GM12865 (cell line): ENCODE measurements at regions not wholly inside any gene's neighbourhood (a gene's known extent, or its start where the extent isn't known, plus 50 kb on each side); places are given as distances from the start of the nearest gene placed in this dataset.

Experiments used
- DNase-seq: peaks from one replicate; pipeline ENCODE4 v3.0.0; 2010; ENCODE audit warnings: low read depth
- H3K4me3 ChIP-seq: 2 replicates; pipeline ENCODE4 v1.5.1; 2011; ENCODE audit warnings: mild to moderate bottlenecking, low read depth, low read length, control low read depth
- TF ChIP-seq, protein P1 (sequence below): IDR thresholded peaks from 2 replicates; pipeline ENCODE4 v1.5.1; 2011; ENCODE audit warnings: low read length, control low read depth, low read depth, inconsistent platforms; ENCODE audit not compliant: insufficient read depth; ENCODE audit errors: missing control alignments

DNA sequence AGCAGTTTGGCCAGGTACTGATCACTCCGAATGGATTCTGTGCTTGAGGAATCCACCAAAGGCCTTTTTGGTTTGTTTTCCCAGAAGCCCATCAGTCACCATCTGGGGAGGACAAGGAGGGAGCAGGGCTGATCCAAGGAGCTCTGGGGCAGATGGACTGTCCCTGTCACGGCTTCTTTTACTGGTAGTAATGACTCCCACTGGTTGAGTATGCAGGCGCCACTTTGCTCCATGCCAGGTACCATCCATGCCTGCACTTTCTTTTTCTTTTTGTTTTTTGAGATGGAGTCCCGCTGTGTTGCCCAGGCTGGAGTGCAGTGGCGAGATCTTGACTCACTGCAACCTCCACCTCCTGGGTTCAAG is 101.7 kb downstream of the UBIAD1 start:
- no peak for DNase-seq
- H3K4me3 ChIP-seq: no peak overlapping the region
- TF ChIP-seq, protein P1, sequence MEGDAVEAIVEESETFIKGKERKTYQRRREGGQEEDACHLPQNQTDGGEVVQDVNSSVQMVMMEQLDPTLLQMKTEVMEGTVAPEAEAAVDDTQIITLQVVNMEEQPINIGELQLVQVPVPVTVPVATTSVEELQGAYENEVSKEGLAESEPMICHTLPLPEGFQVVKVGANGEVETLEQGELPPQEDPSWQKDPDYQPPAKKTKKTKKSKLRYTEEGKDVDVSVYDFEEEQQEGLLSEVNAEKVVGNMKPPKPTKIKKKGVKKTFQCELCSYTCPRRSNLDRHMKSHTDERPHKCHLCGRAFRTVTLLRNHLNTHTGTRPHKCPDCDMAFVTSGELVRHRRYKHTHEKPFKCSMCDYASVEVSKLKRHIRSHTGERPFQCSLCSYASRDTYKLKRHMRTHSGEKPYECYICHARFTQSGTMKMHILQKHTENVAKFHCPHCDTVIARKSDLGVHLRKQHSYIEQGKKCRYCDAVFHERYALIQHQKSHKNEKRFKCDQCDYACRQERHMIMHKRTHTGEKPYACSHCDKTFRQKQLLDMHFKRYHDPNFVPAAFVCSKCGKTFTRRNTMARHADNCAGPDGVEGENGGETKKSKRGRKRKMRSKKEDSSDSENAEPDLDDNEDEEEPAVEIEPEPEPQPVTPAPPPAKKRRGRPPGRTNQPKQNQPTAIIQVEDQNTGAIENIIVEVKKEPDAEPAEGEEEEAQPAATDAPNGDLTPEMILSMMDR: no peak

DNA sequence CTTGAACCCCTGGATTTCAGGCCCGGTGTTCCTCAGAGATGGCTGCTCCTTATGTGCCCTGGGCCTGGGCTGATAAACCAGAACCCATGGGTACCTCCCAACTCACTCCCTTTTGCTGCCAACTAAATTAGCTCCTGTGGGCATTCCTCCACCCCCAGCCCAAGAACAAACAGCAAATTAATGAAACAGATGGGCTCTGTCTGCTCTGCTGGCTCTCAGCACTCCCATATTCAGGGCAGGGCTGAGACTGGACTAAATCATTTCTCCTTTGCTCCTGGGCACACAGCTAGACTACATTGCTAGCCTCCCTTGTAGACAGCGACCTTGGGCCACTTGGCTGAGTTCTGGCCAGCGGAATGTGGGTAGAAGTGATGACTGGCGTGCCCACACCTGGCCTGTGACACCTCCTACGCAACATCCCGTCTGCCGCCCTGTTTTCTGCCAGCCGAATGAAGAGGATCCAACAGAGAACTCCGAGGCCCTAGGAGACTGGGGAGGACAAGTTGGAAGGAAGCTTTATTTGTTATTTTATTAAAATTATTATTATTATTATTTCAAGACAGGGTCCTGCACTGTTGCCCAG is 101.9 kb upstream of the DISP3 start:
- TF ChIP-seq, protein P1: no peak
- no peak for DNase-seq
- H3K4me3 ChIP-seq: no peak overlapping the region

DNA sequence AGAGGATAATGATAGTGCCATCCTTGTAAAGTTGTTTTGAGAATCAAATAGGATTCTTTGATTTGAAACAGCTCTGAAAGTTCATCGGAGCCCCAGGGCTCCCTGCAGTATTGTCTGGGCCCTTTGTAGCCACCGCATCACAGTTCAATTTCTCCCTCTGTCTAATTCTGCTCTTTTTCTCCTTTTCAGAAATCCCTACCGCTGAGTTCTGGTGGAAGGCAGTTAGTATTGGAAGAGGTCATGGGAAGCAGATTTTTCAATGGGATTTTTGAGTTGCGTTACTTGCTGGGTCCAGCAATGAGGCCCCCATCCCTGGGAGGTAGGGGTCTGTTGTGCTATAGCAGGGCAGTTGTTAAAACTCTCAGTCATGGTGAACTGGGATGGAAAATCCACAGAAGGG is 101.0 kb upstream of the DISP3 start:
- no peak for DNase-seq
- H3K4me3 ChIP-seq: no peak overlapping the region
- TF ChIP-seq, protein P1: no peak

DNA sequence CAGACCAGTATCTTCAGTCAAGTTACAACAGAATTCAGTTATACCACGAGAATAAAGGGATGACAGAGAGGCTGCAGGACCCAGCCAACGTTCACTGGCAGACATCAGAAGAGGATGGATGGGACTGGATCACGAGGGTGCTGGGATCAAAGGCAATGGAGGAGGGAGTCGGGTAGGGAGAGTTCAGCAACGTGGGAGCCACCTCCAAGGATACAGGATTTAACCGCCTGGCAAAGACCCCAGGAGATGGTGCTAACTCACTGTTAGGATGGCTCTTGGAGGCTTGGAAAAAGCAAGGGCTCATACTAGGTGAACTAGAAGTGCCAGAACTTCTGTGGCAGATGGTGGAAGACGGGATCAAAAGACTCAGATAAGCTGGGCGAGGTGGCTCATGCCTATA is 99.1 kb upstream of the DISP3 start:
- DNase-seq: no peak
- TF ChIP-seq, protein P1: no peak
- H3K4me3 ChIP-seq: no peak overlapping the region

DNA sequence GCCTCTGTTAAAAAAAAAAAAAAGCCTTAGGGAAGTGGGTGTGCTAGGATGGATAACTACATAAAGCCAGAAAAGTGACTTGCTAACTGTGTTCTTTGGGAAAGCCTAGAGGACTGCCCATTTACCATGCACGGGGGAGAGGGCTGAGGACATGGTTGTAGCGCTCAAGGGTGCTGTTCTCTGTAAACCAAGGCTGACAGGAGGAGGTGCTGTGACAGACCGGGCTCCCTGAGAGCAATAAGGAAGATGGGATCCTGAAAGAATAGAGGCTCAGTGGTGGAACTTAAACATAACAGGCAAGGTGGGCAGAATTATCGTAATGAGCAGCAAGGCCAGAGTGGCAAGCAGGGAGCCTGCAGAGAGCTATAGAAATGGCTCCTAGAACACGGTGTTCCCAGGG is 98.5 kb upstream of the DISP3 start:
- TF ChIP-seq, protein P1: no peak
- H3K4me3 ChIP-seq: no peak overlapping the region
- no peak for DNase-seq

DNA sequence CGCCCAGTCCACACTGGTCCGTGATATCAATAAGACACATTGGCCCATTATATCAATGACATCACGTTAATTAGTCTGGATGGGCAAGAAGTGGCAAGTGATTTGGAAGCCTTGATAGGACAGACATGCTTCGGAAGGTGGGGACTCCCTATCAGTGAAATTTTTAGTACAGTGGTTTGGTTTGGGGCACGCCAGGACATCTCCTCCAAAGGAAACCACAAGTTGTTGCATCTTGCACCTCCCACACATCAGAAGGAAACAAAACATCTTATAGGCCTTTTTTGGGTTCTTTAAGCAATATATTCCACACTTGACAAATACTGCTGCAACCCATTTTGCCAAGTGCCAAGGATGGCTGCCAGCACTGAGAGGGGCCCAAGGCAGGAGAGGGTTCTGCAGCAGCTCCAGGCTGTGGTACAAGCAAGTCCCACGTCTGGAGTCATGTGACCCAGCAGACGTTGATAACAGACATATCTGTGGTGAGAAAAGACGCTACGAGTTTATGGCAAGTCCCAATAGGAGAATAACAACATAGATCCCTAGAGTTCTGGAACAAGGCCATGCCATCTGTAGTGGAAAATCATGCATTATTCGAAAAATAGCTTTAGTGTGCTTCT is 95.3 kb upstream of the DISP3 start:
- TF ChIP-seq, protein P1: no peak
- H3K4me3 ChIP-seq: no peak overlapping the region
- peak; percentile 10 for DNase-seq

DNA sequence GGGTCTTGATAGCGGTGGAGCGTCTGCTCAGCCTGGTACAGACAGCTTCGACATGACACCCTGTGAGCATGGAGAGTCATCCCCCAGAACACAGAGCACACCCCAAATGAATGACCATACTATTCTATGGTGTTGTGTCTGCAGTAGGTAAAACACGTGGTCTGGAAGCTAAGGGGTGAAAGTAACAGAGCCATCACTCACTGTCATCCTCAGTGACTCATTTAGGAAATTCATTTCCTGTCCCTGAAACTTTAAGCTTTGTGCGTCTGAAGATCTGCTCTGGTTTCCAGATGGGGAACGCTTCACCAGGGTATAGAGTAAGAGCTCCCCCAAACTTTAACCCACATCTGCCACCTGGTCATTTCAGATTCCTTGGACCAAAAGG is 94.8 kb upstream of the DISP3 start:
- TF ChIP-seq, protein P1: no peak
- H3K4me3 ChIP-seq: no peak overlapping the region
- DNase-seq: peak; percentile 45
